Trophoblast cell (in vitro differentiated cells and primary cell): ENCODE measurements at regions not wholly inside any gene's neighbourhood (a gene's known extent, or its start where the extent isn't known, plus 50 kb on each side); places are given as distances from the start of the nearest gene placed in this dataset.
A peak's percentile ranks its signal among the peaks of the same experiment; 100 is the strongest.

Experiments used
- DNase-seq, 2 donors: peaks; one replicate each; pipeline ENCODE4 v3.0.0-alpha.2; 2016
- H2AFZ ChIP-seq: 2 replicates; pipeline ENCODE4 v1.6.1; 2013; ENCODE audit warnings: low read length, moderate library complexity, mild to moderate bottlenecking; ENCODE audit not compliant: insufficient read depth, poor library complexity
- H2AK5ac ChIP-seq: 2 replicates; pipeline ENCODE4 v1.6.1; 2013; ENCODE audit warnings: mild to moderate bottlenecking, low read length
- H2BK120ac ChIP-seq: 2 replicates; pipeline ENCODE4 v1.6.1; 2013; ENCODE audit warnings: low read length, mild to moderate bottlenecking, moderate library complexity; ENCODE audit not compliant: insufficient read depth, poor library complexity
- H2BK12ac ChIP-seq: 2 replicates; pipeline ENCODE4 v1.6.1; 2013; ENCODE audit warnings: mild to moderate bottlenecking, low read length, moderate library complexity
- H2BK5ac ChIP-seq: 2 replicates; pipeline ENCODE4 v1.6.1; 2013; ENCODE audit warnings: low read length, low read depth, moderate library complexity, mild to moderate bottlenecking; ENCODE audit not compliant: poor library complexity
- H3K14ac ChIP-seq: 2 replicates; pipeline ENCODE4 v1.6.1; 2013; ENCODE audit warnings: mild to moderate bottlenecking, low read length
- H3K18ac ChIP-seq: 2 replicates; pipeline ENCODE4 v1.6.1; 2013; ENCODE audit warnings: mild to moderate bottlenecking, low read length
- H3K23ac ChIP-seq: 2 replicates; pipeline ENCODE4 v1.6.1; 2013; ENCODE audit warnings: low read length
- H3K27ac ChIP-seq: 2 replicates; pipeline ENCODE4 v1.5.1; 2013; ENCODE audit warnings: low read depth, mild to moderate bottlenecking, inconsistent platforms, low read length, moderate library complexity
- H3K27me3 ChIP-seq: 2 replicates; pipeline ENCODE4 v1.6.1; 2013; ENCODE audit warnings: inconsistent platforms, mild to moderate bottlenecking, low read length, moderate library complexity; ENCODE audit not compliant: insufficient read depth
- H3K36me3 ChIP-seq, 2 experiments: 1 replicate in 1 of 2; 2 replicates in 1 of 2; pipeline ENCODE4 v1.6.1; 2013; ENCODE audit warnings: low read length in 2 of 2, mild to moderate bottlenecking in 2 of 2, moderate library complexity in 1 of 2; ENCODE audit not compliant: insufficient read depth in 2 of 2, control insufficient read depth in 1 of 2
- H3K4ac ChIP-seq: 2 replicates; pipeline ENCODE4 v1.6.1; 2013; ENCODE audit warnings: low read depth, mild to moderate bottlenecking, low read length, moderate library complexity
- H3K4me1 ChIP-seq, 2 experiments: 1 replicate in 1 of 2; 2 replicates in 1 of 2; pipeline ENCODE4 v1.6.1; 2013; ENCODE audit warnings: low read length in 2 of 2, mild to moderate bottlenecking in 2 of 2, moderate library complexity in 1 of 2; ENCODE audit not compliant: insufficient read depth in 2 of 2, control insufficient read depth in 1 of 2
- H3K4me2 ChIP-seq: 2 replicates; pipeline ENCODE4 v1.6.1; 2013; ENCODE audit warnings: inconsistent platforms, mild to moderate bottlenecking, low read length, moderate library complexity
- H3K4me3 ChIP-seq: 2 replicates; pipeline ENCODE4 v1.5.1; 2013; ENCODE audit warnings: mild to moderate bottlenecking, low read depth, low read length, inconsistent platforms
- H3K79me1 ChIP-seq: one replicate; pipeline ENCODE4 v1.6.1; 2013; ENCODE audit warnings: low read length
- H3K79me2 ChIP-seq: 2 replicates; pipeline ENCODE4 v1.6.1; 2013; ENCODE audit warnings: low read length, mild to moderate bottlenecking; ENCODE audit not compliant: control insufficient read depth, insufficient read depth, poor library complexity
- H3K9ac ChIP-seq: 2 replicates; pipeline ENCODE4 v1.6.1; 2013; ENCODE audit warnings: mild to moderate bottlenecking, low read length
- H3K9me3 ChIP-seq: 2 replicates; pipeline ENCODE4 v1.6.1; 2013; ENCODE audit warnings: low read depth, mild to moderate bottlenecking, control low read depth, inconsistent platforms, low read length; ENCODE audit not compliant: insufficient read depth
- H4K12ac ChIP-seq: 2 replicates; pipeline ENCODE4 v1.6.1; 2013; ENCODE audit warnings: low read depth, mild to moderate bottlenecking, low read length, moderate library complexity
- H4K8ac ChIP-seq: 2 replicates; pipeline ENCODE4 v1.6.1; 2013; ENCODE audit warnings: low read depth, mild to moderate bottlenecking, low read length, moderate library complexity
- H4K91ac ChIP-seq: one replicate; pipeline ENCODE4 v1.6.1; 2013; ENCODE audit warnings: low read depth, mild to moderate bottlenecking, low read length, moderate library complexity
- WGBS: extraction: QIAGEN DNeasy Blood & Tissue Kit; methylation state at CpG from one replicate; pipeline ENCODE4 v1.1.7; 2013; ENCODE audit warnings: missing lambda C conversion rate; ENCODE audit not compliant: insufficient read length, insufficient coverage; ENCODE audit errors: extremely low coverage; 5-methylcytosine and 5-hydroxymethylcytosine counted together

GRCh38 chr1:4962836-4963235 is 308.4 kb downstream of the AJAP1 start:
- WGBS, result no CpG with 5 or more reads among the region's 10 CpGs
- Histone ChIP-seq H2BK5ac (no peak overlapping the region), H3K23ac (no peak overlapping the region)

GRCh38 chr1:4961935-4962645 is 307.7 kb downstream of the AJAP1 start:
- Histone ChIP-seq H3K4me1 (peaks cover 0 to 8% of the 10 kb centered on the region in 2 experiments), H4K8ac (no peak overlapping the region), H2BK5ac (no peak overlapping the region), H2BK120ac (no peak overlapping the region), H3K9ac (no peak overlapping the region), H3K79me1 (no peaks in the 10 kb centered on the region), H3K27me3 (no peaks in the 10 kb centered on the region), H3K9me3 (peaks cover 3% of the 10 kb centered on the region), H4K12ac (no peak overlapping the region), H3K36me3 (no peaks in the 10 kb centered on the region), H3K4ac (no peak overlapping the region), H2AFZ (no peak overlapping the region), H2AK5ac (no peak overlapping the region), H2BK12ac (no peak overlapping the region), H3K23ac (no peak overlapping the region), H3K4me2 (no peak overlapping the region), H3K79me2 (no peaks in the 10 kb centered on the region), H3K4me3 (no peak overlapping the region), H4K91ac (no peak overlapping the region), H3K14ac (no peak overlapping the region), H3K27ac (no peak overlapping the region), H3K18ac (no peak overlapping the region)
- DNase-seq, result no peak
- WGBS, result no CpG with 5 or more reads among the region's 8 CpGs

More at GRCh38 chr1:4962836-4963235, 308.4 kb downstream of the AJAP1 start:
- Histone ChIP-seq H3K4me2 (no peak overlapping the region), H2AFZ (no peak overlapping the region), H3K27me3 (no peaks in the 10 kb centered on the region), H3K36me3 (no peaks in the 10 kb centered on the region), H4K91ac (no peak overlapping the region), H3K4ac (no peak overlapping the region), H2BK120ac (no peak overlapping the region), H3K79me1 (no peaks in the 10 kb centered on the region), H2AK5ac (no peak overlapping the region), H3K9me3 (peaks cover 7% of the 10 kb centered on the region), H4K8ac (no peak overlapping the region), H3K18ac (no peak overlapping the region), H3K9ac (no peak overlapping the region), H2BK12ac (no peak overlapping the region), H4K12ac (no peak overlapping the region), H3K79me2 (no peaks in the 10 kb centered on the region), H3K14ac (no peak overlapping the region), H3K4me1 (peaks cover 0 to 8% of the 10 kb centered on the region in 2 experiments), H3K4me3 (no peak overlapping the region), H3K27ac (no peak overlapping the region)
- no peak for DNase-seq

- DNase-seq, result peak in 1 of 2 donors; percentile 36
- Histone ChIP-seq H3K4me2 (no peak overlapping the region), H2BK12ac (no peak overlapping the region), H3K23ac (no peak overlapping the region), H4K12ac (no peak overlapping the region), H3K27ac (no peak overlapping the region), H3K79me2 (no peaks in the 10 kb centered on the region), H4K91ac (no peak overlapping the region), H3K9me3 (no peaks in the 10 kb centered on the region), H2BK5ac (no peak overlapping the region), H3K4me3 (no peak overlapping the region), H3K36me3 (no peaks in the 10 kb centered on the region), H2AFZ (no peak overlapping the region), H3K14ac (no peak overlapping the region), H2BK120ac (no peak overlapping the region), H2AK5ac (no peak overlapping the region), H3K9ac (no peak overlapping the region), H3K27me3 (no peaks in the 10 kb centered on the region), H3K4ac (no peak overlapping the region), H3K79me1 (no peaks in the 10 kb centered on the region), H3K4me1 (peaks cover 0 to 8% of the 10 kb centered on the region in 2 experiments), H3K18ac (no peak overlapping the region), H4K8ac (no peak overlapping the region)
- no CpG with 5 or more reads among the region's 16 CpGs for WGBS
Measured at GRCh38 chr1:4960782-4961475, 306.5 kb downstream of the AJAP1 start.

DNA sequence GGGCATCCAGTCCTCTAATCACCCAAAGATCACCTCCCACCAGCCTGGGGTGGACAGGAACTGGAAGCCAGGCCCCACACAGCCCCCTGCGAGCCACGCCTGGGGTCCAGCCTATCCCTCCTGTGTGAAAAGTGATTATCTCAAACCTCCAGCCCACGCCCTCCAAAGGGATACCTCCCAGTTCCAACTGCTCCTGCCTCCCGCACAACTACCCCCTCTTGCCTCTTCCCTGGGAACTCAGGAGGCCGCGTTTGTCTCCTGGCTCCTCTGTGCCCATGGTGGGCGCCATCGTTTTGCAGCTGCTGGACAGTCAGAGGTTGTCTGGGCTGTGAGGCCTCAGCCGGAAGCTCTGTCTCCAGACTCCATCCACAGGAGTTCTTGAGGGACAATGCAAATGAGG is 305.9 kb downstream of the AJAP1 start:
- Histone ChIP-seq H3K79me2 (no peaks in the 10 kb centered on the region), H2BK12ac (no peak overlapping the region), H3K14ac (no peak overlapping the region), H3K23ac (no peak overlapping the region), H2AFZ (no peak overlapping the region), H3K4me2 (no peak overlapping the region), H2BK5ac (no peak overlapping the region), H3K18ac (no peak overlapping the region), H2BK120ac (no peak overlapping the region), H3K9me3 (peaks cover 4% of the 10 kb centered on the region), H3K4me1 (peaks cover 0 to 7% of the 10 kb centered on the region in 2 experiments), H3K79me1 (no peaks in the 10 kb centered on the region), H4K8ac (no peak overlapping the region), H3K27ac (no peak overlapping the region), H4K91ac (no peak overlapping the region), H3K4me3 (no peak overlapping the region), H3K9ac (no peak overlapping the region), H3K36me3 (no peaks in the 10 kb centered on the region), H3K4ac (no peak overlapping the region), H2AK5ac (no peak overlapping the region), H3K27me3 (no peaks in the 10 kb centered on the region), H4K12ac (no peak overlapping the region)
- DNase-seq, result no peak
- no CpG with 5 or more reads among the region's 9 CpGs for WGBS
